NCI-H2227 (cell line): ENCODE measurements at regions not wholly inside any gene's neighbourhood (a gene's known extent, or its start where the extent isn't known, plus 50 kb on each side); places are given as distances from the start of the nearest gene placed in this dataset.

Experiments
- DNase-seq: peaks from one replicate; lab custom pipeline; 2025; ENCODE audit not compliant: unreplicated experiment; lab: John Stamatoyannopoulos, UW

DNA sequence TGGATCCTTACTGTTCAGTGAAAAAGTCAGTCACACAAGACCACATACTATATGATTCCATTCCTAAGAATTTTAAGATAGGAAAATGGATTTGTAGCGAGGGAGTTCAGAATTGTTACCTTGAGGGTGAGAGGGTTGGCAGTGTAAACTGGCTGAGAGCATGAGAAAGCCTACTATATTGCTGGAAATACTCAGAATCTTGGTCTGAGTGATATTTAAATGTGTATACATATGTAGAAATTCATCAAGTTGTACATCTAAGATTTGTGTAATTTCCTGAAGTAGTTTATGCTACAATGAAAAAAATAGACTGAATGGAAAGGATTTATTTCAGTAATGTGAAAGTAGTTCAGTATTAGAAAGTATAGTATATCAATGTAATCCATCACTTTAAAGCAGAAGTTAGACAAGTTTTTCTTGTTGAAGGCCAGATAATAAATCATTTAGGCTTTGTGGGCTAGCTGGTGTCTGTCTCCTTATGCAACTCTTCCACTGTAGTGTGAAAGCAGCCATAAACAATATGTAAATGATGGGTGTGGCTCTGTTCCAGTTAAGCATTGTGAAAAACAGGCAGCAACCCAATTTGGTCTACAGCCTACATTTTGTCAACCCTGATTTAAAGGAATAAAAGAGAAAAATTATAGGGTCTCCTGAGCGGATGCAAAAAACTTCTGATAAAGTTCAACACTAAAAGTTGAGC lies 127.2 kb upstream of the THY1 start:
- DNase-seq = no peak

- DNase-seq = no peak
Measured at GRCh38 chr11:119547511-119547910, 124.5 kb upstream of the THY1 start.

DNA sequence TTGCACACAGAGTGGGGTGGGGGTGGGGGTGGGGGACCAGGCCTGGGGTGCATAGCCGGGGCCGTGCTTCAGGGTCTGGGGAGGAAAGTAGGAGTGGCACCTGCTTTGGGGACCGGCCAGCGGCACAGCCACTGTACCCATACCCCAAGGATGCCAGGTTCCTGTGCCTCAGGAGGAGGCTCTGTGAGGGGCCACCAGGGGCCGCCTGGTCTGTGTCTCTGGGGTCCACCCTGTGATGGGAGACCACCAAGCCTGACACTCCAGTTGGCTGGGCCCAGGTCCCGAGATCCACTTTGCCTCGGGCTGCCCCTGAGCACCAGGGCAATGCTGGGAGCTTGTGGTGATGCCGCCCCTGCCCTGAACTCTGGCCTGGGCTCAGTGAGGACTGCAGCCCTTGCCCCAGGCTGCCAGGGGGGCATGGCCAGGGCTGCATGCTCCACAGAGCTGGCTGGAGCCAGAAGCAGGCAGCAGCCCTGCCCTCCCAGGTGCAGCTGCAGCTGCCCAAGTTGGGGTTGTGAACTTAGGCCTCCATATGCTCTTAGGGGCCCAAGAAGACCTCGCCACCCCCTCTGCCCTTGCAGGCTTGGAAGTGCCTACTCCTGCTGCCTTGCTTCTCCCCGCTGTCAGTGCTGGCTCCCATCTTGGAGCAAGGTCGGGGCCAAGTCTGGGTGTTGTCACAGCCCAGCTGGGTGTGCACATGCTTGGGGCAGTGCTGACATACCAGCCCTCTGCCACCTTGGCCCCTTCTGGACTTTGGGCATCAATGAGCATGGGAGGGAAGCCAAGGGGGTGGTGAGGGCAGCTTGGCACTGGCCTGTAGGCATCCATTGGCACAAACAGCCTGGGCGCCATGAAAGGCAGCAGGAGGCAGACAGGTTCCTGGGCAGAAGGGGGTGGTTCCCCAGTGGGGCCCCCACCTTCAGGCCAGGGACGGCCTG lies 123.3 kb upstream of the THY1 start:
- no peak for DNase-seq

DNA sequence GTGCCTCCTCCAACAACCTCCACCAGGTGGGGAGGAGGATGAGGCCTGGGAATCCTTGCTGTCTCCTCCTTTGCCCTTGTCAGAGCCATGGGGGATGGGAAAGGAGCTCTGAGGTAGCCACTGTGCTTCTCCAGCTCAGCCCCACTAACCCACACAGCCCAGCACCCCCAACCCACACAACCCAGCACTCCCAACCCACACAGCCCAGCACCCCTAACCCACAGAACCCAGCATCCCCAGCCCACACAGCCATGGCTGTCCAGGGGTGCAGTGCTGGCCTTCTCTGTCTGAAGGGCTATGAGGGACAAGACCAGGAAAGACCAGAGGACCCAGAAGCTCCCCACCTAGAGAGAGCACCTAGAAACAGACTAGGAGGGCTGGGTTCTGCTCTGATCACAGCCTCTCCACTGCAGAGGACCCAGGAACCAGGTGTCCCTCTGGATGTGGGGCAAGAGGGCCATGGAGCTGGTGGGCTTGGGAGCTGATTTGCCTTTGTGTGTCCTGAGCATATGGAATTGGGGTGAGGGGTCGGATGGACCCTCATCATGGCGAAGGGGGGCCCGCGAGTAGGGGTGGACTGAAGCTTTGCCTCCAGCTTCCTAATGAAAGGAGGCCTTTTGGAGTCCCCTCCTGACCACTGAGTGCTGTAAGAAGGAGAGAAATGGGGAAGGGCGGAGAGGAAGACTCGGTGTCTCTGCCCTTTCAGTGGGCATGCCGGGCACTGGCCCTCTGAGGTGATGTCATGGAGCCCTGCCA lies 117.6 kb upstream of the THY1 start:
- no peak for DNase-seq

GRCh38 chr11:119539583-119539982 lies 116.6 kb upstream of the THY1 start:
- no peak for DNase-seq

DNA sequence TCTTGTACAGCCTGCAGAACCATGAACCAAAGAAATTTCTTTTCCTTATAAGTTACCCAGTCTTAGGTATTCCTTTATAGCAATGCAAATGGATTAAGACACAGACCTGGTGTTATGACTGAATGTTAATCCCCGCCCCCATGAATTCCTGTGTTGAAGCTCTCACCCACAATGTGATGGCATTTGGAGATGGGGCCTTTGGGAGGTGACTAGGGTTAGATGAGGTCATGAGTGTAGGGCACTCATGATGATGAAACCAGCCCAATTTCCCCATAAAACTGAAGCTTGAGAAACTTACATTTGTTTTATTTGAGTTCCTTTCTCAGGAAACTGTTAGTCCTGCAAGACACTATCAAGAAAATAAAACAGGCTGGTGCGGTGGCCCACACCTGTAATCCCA lies 115.8 kb upstream of the THY1 start:
- no peak for DNase-seq

GRCh38 chr11:119537306-119538253 lies 114.6 kb upstream of the THY1 start:
- no peak for DNase-seq

GRCh38 chr11:119536801-119537200 lies 113.8 kb upstream of the THY1 start:
- no peak for DNase-seq

DNA sequence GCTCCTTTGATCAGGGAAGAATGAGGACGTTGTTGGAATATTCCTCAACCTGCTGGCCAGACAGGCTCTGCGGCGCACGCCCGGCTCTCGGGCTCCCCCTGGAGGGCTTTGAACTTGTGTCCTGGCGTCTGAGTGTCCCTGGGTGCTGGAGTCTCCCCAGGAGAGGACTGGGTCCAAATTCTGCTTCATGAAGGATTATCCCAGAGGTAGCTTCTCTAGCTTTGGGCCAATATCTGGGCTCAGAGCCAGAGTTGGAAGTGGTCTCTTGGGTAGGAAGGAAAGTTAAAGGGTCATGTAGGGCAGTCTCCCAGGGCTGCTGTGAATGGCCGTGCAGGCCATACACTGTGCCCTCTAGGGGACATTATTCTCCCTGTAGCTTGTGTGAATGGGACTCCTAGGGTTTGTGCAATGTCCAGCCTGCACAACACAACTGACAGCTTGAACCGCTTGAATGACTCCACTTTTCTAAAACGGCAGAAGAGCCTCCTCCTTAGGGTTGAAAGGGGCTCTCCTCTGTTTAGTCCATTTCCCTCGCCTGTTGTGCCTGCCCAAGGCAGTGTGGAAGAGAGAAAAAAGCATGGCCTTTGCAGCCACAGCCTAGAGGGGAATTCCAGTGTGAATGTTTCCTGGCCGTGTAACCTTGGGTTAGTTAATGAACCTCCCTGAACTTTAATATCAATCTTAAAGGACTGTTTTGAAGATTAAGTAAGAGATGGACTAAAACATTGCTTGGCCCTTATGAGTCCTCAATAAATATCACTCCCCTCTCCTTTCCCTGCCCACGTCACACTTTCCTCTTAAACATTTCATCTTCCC lies 111.2 kb upstream of the THY1 start:
- DNase-seq = peak; percentile 79

DNA sequence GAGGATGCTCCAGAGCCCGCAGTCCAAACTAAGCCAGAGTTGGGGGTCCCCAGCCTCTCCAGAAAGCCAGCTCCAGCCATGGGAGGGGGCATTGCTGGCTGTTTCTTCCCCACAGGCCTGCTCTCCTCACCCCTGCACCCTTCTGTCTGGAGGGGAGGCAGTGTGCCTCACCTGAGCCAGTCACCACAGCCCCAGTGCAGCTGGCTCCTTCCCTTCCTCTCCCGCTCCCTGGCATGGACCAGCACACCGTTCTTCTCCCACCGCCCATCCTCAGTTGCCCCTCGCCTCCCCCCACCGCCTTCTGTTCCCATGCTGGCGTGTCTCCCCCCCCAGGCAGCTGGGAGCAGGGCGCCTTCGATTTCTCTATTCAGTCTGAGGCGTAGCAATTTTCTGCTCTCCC lies 110.5 kb upstream of the THY1 start:
- no peak for DNase-seq

DNA sequence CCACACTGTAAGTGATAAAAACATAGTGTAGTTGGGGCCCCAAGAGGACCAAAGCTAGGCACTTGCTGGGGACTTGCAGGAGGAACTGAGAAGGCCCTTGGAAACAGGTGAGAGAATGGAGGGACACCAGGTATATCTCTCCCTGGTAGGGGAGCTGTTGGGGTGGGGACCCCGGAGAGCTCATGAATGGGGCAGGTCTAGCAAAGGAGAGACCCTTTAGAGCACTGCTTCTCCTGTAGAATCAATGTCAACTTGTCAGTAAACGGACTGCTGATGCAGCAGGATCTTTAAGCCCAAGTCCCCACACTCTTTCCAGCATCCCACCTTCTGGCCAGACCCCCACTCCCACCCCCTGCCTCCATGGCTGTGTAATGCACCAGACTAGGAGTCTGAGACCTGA lies 109.6 kb upstream of the THY1 start:
- DNase-seq = no peak

DNA sequence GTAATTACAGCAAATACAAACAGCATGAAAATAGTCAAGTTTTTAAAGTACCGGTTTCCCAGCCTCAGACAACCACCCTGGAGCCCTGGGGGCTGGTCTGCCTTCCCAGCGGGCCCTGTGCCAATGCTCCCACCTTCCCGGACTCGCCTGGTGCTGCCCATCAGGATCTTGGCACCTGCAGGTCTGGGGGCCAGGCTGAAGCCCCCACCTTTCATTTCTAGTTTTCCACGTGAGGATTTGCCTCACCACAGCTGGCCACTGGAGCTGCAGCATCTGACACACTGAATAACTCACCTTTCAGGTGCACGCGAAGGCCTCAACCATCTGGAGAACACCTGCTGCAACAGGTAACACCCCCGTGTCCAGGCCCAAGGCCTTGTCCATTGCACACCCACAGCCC lies 108.7 kb upstream of the THY1 start:
- no peak for DNase-seq

DNA sequence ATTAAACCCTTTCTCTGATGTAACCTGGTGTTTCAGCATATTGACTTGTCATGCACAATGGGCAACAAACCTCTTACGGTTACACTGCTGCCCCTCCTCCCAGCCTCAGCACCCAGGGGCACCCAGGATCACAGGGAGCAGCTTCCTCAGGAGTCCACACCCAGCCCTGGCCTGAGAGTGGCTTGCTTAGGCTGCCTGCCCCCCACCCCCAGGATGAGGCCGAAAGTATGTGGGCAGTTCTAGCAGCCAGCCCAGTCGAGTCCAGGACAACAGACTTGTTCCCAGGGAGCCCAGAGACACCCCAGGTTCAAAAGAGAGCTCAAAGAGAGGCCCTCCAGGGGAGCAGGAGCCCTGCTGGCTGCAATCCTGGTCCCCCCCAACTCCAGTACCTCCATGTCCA lies 108.1 kb upstream of the THY1 start:
- DNase-seq = no peak

GRCh38 chr11:119530509-119530908 lies 107.5 kb upstream of the THY1 start:
- no peak for DNase-seq

- no peak for DNase-seq
Measured at GRCh38 chr11:119529936-119530335, 107.0 kb upstream of the THY1 start.

- DNase-seq = no peak
Measured at GRCh38 chr11:119529063-119529845, 106.3 kb upstream of the THY1 start.

GRCh38 chr11:119525867-119526196 lies 102.9 kb upstream of the THY1 start:
- DNase-seq = no peak

- DNase-seq = no peak
Measured at GRCh38 chr11:119525180-119525866, 102.4 kb upstream of the THY1 start.
